GM19468 (cell line): ENCODE measurements at regions not wholly inside any gene's neighbourhood (a gene's known extent, or its start where the extent isn't known, plus 50 kb on each side); places are given as distances from the start of the nearest gene placed in this dataset.

ENCODE experiments used
- ATAC-seq: cut with Tn5 transposase; IDR thresholded peaks from one replicate; pipeline ENCODE4 v1.9.1; 2021; ENCODE audit warnings: mild to moderate bottlenecking, moderate library complexity, moderate number of reproducible peaks; ENCODE audit not compliant: unreplicated experiment; ENCODE audit errors: extremely low read depth

DNA sequence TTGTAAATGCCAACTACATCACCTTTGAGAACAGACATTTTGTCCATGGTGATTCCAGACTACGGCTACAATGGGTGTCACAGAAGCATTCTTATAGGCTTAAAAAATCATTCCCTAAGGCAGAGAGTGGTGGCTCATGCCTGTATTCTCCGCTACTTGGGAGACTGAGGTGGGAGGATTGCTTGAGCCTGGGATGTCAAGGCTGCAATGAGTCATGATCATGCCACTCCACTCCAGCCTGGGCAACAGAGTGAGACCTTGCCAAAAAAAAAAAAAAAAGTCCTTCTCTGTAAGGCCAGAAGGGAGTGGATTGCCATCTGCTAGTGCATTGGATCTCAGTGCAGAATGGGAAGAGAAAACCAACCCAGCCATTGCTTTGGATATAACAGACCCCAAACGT lies 522.5 kb downstream of the VRK1 start:
- no peak for ATAC-seq

DNA sequence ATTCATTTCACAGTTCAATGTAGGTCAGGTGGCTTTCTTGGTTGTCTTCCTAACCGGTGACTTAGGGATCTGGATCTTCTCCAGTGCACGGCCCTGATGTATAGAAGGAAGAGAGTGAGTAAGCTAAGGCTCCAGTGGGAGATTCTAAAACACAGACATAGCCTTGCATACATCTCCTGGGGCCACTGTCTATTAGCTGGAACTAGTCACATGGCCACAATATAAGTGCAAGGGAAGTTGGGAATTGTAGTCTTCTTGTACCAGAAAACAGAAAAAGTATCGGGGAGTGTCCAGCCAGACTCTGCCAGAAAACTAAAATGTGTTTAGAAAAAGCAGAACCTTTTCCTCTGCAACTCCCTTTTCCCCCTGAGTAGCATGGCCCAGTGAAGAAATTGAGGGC lies 531.6 kb downstream of the VRK1 start:
- ATAC-seq, result no peak

DNA sequence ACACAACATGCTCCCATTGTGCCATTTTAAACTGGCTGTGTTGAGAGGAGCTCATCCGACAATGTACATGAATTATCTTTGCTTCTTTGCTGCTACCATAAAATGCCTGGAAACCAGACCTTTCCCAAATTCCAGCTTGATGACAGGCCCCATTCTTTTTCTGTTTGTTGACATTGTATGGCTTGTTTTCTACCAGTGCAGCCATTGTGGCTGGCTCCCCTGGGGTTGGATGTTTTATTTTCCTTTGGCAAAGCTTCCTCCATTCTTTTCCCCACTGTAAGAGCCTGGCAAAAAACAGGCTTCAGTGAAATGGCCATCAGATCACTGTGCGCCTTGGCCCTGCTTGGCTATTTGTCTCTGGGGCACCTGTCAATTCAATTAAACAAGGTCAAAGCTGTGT lies 532.5 kb downstream of the VRK1 start:
- no peak for ATAC-seq

DNA sequence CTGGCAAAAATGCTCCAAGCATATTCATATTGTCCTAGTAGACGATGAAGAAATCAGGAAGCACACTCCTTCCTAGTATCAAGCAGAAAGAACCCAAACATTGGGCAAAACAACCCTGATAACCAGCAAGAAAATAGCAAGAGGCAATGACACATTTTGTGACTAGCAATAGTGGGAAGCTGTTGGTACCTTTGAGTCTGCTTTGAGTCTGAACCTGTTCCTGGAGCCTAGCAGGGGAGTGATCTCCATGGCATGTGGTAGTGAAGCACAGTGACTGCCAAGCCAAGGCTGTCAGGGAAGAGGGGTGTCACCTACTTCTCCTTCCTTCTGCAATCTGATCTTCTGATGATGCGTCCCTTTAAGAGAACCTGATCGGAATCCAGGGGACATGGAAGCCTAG lies 533.9 kb downstream of the VRK1 start:
- ATAC-seq, result no peak

DNA sequence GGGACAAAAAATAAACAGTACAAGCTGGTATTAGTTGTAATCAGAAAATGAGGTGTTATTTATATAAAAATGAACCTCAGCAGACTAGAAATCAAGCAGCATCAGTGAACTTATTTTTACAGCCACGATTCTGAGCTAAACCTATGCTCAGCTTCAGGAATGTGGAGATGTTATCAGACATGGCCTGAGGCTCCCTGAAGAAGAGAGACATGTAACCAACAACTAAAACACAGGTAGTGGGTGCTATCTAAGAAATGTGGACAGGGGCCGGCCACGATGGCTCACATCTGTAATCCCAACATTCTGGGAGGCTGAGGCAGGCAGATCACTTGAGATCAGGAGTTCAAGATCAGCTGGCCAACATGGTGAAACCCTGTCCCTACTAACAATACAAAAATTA lies 534.3 kb downstream of the VRK1 start:
- ATAC-seq, result no peak

DNA sequence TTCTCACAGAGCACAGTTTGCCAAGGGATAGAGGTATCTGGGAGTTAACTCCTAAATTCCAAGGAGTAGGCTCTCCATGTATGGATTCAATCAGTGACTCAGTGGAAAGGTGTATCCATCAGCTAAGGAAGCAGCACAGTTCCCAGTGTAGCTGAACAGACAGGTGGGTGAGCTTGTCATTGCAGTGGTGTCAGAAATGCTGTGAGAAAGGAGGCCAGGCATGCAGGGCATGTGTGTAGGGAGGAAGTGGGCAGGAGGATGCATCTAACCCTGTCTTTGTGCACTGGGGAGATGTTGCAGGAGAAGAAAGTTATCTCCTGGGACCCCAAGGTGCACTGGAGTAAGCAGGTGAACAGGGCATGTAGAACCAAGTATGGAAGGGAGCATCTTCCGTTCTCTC lies 539.0 kb downstream of the VRK1 start:
- ATAC-seq, result no peak

DNA sequence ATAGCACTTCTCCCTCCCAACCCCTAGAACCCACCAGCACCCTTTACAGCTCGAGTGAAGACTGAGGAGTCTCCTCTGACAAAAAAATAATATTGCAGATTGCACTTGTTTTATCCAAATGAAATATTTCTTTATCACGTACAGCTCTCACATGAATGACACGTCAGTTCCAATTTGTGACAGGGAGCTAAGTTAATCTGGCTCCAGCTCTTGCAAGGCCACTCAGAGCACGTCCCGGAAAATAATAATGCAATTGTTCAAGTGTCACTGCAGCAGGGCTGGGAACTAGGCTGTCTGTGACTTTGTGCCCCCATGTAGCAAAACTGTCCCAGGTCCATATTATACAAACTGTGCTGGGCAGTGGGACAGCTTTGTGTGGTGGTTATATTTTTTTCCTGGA lies 539.6 kb downstream of the VRK1 start:
- no peak for ATAC-seq

DNA sequence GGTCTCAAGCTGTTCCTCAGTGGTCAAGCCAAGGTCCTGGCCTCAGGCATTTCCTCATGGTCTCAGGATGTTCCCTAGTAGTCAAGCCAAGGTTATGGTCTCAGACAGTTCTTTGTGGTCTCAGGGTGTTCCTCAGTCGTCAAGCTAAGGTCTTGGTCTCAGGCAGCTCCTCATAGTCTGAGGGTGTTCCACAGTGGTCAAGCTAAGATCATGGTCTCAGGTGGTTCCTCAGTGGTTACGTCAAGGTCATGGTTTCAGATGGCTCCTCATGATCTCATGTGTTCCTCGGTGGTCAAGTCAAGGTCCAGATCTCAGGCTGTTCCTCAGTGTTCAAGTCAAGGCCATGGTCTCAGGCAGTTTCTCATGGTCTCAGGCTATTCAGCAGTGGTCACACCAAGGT lies 540.1 kb downstream of the VRK1 start:
- ATAC-seq, result no peak

DNA sequence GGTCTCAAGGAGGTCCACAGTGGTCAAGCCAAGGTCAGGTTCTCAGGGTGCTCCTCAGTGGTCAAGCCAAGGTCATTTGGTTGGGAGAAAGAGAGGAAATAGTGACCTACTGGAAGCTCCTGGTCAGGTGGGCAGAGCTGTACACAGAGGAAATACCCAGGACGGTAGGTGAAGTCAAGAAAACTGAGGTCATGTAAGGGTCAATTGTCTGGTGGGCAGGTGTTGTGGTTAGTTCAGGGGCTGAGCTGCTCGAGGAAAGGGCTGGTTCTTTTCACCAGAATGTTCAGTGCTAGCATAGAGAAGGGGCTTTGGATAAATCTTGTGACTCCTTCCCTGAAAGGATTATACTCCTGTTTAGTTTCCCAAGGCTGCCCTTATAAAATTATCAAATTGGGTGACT lies 540.5 kb downstream of the VRK1 start:
- ATAC-seq, result no peak

DNA sequence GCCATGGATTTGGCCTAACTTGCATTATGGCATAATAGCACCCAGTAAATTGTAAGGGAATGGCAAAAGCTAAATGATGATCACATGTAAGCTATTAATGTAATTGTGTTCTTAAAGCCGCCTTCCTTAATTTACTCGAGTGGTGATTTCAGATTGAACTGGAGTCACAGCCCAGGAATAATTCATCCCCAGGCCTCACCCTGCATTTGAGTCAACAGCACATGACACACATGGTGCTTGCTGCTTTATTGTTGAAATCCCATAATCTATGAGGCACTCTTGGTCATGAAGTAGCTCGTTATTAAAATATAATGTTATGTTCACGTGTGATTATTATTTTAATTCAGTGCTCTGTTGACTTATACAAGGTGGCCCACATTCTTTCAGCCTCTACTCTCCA lies 547.5 kb downstream of the VRK1 start:
- no peak for ATAC-seq

DNA sequence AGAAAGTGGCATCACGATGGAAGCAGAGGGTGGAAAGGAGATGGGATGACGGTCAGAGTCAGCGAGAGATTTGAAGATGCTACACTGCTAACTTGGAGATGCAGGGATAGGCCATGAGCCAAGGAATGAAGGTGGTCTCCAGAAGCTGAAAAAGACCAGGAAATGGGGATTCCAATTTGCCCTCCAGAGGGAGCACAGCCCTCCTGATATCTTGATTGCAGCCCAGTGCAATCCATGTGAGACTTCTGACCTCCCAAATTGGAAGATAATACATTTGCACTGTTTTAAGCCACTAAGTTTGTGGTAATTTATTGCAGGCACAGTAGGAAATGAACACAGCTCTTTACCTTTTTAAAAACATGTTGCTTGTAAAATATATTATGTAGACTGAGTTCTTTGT lies 549.5 kb downstream of the VRK1 start:
- no peak for ATAC-seq

DNA sequence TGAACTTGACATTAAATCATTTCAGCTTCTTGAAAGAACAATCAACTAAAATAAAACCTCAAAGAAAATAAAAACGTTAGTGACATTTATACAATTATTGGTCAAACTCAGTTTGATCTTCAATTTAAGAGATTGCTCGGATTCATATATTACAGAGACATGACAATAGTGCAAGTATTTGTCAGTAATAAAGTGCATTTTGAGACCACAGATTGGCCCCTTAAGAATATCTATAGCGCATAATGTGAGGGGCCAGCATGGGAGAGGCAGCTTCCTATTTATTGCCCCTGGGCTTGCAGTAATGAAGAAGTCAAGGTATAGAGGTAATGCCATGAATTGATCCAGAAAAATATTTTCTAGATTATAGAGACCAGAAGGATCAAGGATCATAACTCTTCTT lies 552.3 kb downstream of the VRK1 start:
- no peak for ATAC-seq

DNA sequence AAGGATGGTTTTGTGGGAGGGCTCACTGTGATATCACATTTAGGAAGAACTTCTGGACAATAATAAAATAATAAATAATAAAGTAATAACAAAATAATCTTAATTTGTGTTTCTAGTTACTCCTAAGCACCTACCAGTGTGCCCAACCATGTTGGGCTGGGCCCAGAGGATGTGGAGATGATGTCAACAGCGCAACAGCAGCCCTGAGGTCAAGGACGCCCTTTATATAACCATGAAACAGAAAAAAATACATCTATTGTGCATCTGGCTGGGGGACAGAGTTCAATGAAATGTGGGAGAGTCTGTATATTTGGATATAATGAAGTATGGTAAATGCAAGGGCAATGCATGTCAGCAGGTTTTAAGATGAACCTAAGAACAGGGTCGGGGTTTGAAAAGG lies 552.8 kb downstream of the VRK1 start:
- ATAC-seq, result no peak

DNA sequence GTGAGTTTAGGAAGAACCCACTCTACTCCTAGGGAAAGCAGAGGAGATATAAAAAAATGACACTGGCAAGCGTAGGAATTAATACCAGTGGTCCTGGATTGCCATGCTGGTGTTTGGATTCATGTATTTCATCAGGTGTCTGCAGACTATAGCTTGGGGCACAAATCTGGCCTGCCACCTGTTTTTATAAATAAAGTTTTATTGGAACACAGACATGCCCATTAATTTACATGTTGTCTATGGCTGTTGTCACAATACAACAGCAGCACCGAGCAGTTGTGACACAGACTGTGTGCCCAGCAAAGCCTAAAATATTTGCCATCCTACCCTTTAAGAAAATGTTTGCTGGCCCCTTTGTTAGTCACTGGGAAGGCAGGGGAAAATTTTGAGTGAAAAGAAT lies 553.2 kb downstream of the VRK1 start:
- no peak for ATAC-seq

DNA sequence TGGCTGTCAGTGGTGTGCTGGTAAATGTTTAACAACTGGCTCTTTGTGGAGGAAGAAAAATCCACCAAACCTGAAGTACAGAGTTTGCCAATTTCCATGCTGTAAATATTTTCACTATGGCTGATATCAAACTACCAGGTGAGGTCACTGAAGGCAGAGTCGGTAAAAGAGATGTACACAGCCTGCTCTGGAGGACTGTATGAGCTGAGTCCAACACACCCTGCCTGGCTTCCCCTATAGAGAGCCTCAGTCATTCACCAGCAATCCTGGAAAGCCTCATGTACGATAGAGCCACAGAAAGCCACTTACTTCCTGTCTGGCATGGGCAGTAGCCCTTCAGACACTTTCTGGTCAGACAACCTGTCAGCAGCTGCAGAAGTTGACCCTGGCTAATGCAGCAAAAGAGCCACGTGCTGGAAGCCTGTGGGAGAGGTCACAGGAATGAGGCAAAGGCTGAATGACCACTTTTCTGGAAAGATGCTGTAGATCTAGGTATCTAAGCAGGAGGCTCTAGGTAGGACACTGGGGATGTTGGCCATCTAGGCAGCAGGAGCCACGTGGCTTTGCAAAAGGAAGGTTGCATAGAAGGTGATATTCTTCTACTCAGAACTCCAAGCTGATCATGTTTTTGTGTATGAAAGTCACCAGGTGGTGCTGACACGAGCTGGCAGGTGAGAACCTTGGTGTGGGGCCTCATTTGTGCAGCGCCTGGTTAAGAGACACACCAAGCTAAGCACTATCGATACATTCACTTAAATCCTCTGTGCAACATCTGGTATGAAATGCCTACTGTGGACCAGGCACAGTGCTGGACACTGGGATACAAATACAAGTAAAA lies 553.9 kb downstream of the VRK1 start:
- ATAC-seq, result no peak

DNA sequence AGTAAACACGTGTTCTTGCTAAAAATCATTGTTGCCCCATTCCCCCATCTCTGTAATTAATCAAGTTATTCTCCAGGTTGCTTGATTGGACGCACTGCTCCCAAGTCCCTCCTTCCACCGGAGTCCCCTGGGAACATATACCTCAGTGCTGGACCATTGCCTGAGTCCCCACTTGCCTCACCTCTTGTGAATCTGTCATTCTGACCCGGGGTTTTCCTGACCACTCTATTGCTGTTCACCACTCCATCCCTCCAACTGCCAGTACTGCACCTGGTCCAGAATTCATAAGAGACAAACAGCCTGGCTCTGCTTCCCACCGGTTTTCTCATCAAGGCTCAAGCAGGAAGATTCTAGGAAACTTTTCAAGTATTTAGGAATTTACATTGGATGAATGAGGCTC lies 555.9 kb downstream of the VRK1 start:
- no peak for ATAC-seq

DNA sequence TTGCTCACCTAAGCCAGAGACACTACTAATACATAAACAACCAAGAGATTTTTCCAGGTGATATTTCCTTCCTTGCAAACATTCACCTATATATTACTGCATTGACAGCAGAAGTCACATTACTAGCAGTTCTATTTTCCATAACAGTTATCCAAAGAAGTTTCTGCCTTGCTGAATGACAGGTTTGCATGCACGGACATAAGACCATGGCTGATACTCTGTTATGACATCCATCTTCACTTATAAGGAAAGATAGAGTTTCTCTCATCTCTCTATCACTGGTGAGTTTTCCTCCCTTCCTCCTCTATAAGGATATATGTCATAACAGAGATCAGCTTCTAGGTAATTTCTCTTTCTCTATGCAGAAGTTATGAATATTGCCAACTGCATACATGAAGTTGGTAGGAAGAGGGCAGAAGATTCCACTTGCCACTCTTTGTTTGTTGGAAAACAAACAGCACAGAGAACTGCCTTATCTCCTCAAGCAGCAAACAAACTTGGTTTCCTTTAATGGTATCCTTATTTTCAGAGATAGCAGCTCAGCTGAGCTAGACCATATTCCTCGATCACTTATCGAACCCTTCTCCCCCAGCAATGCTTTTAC lies 557.0 kb downstream of the VRK1 start:
- ATAC-seq, result no peak

DNA sequence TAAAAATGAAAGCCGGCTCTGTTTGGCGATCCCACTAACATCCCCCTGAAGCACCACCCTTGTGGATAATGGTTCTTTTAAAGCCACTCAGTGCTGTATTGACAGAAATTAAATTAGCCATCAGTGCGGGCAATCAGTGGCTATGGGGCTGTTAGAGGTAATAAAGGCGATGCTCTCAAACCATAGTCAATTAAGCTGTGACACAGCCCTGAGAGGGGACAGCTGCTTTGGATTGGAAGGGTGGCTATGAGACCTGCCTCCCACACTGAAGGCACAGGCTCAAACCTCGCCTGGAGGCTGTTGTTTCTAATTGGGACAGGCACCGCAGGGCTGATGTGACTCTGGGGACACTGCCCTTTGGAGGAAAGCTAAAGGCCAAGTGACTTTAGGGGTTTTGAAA lies 562.2 kb downstream of the VRK1 start:
- no peak for ATAC-seq

DNA sequence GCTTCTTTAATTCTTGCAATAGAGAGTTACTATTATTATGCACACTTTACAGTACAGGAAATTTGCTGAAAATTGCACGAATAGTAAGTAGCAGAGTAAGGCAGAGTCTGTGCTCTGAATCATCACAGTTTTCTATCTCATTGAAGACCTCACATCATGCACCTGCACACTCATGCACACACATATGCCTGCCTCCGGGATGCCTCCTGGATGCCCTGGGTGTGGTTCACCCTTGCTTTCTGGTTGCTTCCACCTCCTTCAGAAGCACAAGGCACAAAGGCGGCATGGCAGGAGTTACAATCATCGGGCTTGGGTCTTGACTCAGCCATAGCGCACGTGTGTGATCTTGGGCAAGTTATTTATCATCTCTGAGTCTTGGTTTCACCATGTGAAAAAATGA lies 564.0 kb downstream of the VRK1 start:
- ATAC-seq, result no peak

DNA sequence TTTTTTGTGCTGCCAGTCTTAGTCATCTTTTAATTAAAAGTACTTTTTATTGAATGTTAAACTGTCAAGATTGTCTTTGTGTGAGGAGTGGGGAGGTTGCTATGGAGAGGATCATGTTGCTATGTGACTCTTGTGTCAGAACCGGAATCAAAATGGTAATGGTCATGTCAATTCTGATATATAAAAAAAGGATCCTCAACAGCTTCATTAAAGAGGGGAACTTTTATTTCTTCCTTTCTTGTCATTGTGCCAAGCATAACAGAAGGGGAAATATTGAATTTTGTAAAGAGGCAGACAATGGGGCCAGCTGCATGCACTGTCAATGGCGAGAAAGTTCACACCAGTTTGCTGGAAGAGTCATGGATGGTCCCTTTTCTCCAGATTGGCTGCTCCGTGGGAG lies 564.8 kb downstream of the VRK1 start:
- ATAC-seq, result no peak

DNA sequence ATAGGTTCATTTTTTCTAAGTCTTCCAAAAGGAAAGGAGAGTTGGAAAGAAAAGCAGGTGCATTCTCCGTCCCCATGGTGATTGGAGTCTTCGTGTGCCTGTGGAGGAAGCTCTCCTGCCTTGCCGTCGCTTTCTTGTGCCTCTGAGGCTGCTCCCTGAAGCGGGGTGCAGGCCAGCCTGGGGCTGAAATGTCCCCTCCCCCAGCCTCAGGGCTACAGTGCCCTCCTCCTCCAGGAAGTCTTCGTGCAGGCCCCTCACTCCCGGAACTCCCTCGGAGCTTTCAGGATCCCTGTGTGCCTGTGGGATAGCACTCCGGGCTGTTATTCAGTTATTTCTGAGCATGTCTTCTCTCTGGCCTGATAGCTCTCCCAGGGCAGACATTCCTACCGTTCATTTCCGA lies 569.2 kb downstream of the VRK1 start:
- ATAC-seq, result no peak

DNA sequence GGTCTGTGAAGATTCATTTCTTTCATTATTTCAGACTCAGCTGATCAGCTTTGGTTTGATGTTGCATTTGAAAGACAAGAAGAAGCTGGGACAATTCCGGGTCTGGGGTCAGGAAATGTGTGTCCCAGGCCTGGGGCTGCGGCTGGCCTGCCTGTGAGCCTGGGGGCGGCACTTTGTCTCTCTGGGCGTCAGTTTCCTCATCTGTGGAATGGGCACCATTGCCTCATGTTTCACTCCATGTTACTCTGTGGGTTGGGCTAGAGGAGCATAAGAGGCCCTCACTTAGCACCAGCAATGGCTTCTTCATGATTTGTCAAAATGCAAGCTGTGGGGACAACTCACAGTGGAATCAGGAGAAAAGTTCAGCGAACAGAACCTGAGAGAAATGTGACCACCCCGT lies 570.1 kb downstream of the VRK1 start:
- ATAC-seq, result no peak
